ENCODE measurements at regions not wholly inside any gene's neighbourhood (a gene's known extent, or its start where the extent isn't known, plus 50 kb on each side); places are given as distances from the start of the nearest gene placed in this dataset.

- intact Hi-C loops (cut with micrococcal nuclease) = loop anchor here (5.0 kb wide), 2 partner anchors 108 to 397 kb away; no protein-coding TSS in a partner anchor
- Histone ChIP-seq H2AK9ac (replicated peaks; ENCODE audit: low read depth, low read length, poor library complexity) (no peak overlapping the region), H4K5ac (ENCODE audit: low read depth, low read length) (no peak overlapping the region), H4K8ac (ENCODE audit: low read depth in 2 of 2, low read length in 2 of 2) (no peak overlapping the region), H4K20me1 (ENCODE audit: insufficient read depth, low read length) (no peaks in the 10 kb centered on the region; the same call in 1 of the 2 replicates), H2BK20ac (ENCODE audit: low read depth, low read length) (peak overlapping the region; percentile 23; the same call in 1 of the 2 replicates), H3K9ac (ENCODE audit: low read depth, low read length) (no peak overlapping the region), H3K9me3 (ENCODE audit: control insufficient read depth, insufficient read depth, low read length) (no peaks in the 10 kb centered on the region), H3K14ac (replicated peaks; ENCODE audit: low read depth, low read length) (no peak overlapping the region), H2BK15ac (ENCODE audit: low read depth, low read length) (no peak overlapping the region), H2BK5ac (ENCODE audit: low read depth, low read length, poor library complexity, severe bottlenecking) (no peak overlapping the region), H2AK5ac (ENCODE audit: low read depth, low read length) (no peak overlapping the region), H2BK120ac (ENCODE audit: low read depth, low read length) (no peak overlapping the region), H3K4me2 (ENCODE audit: low read depth, low read length) (no peak overlapping the region), H3K36me3 (ENCODE audit: control insufficient read depth, insufficient read depth, low read length) (no peaks in the 10 kb centered on the region), H4K91ac (ENCODE audit: insufficient read depth, low read depth, low read length) (no peak overlapping the region), H2AFZ (replicated peaks; ENCODE audit: low read length, poor library complexity) (no peak overlapping the region), H3K56ac (ENCODE audit: extremely low read depth, insufficient read depth, low read length) (no peak overlapping the region), H3K27me3 (ENCODE audit: control insufficient read depth, insufficient read depth, low read length) (peaks cover 5% of the 10 kb centered on the region; the same call in 1 of the 2 replicates), H3K4ac (ENCODE audit: low read depth, low read length) (no peak overlapping the region), H3K4me3 (ENCODE audit: insufficient read depth, low read depth, low read length) (no peak overlapping the region), H3K9me1 (ENCODE audit: insufficient read depth, low read length) (peaks cover 6% of the 10 kb centered on the region; the same call in 1 of the 2 replicates), H3K18ac (ENCODE audit: low read depth, low read length) (no peak overlapping the region), H3K79me1 (ENCODE audit: low read depth in 1 of 2, low read length in 2 of 2) (no peaks in the 10 kb centered on the region), H3K27ac (ENCODE audit: insufficient read depth, low read length) (no peak overlapping the region), H3K23ac (ENCODE audit: low read depth, low read length) (no peak overlapping the region), H3K4me1 (ENCODE audit: control insufficient read depth, insufficient read depth, low read length) (peaks cover 14% of the 10 kb centered on the region)
- TF ChIP-seq, protein P1, sequence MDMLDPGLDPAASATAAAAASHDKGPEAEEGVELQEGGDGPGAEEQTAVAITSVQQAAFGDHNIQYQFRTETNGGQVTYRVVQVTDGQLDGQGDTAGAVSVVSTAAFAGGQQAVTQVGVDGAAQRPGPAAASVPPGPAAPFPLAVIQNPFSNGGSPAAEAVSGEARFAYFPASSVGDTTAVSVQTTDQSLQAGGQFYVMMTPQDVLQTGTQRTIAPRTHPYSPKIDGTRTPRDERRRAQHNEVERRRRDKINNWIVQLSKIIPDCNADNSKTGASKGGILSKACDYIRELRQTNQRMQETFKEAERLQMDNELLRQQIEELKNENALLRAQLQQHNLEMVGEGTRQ (IDR thresholded peaks at IDR 0.05; ENCODE audit: low read depth, low read length) = no peak
- no peak for TF ChIP-seq MAZ (IDR thresholded peaks at IDR 0.05; ENCODE audit: borderline replicate concordance, low read depth, low read length)
- dilution Hi-C loops (cut with HindIII; ENCODE audit: low sequenced_read_pairs, unreplicated experiment) = no loop called here
- ChIA-PET POLR2A (ENCODE audit: unreplicated experiment) (no interaction called here), CTCF (no interaction called here)
- no TSS peak for BruUV-seq (replicated peaks)
- ATAC-seq (ENCODE audit: low read depth) = no peak
- WGBS, 2 experiments (ENCODE audit: extremely low coverage in 2 of 2, insufficient read length in 1 of 2) = no CpG with 5 or more reads among the region's 3 CpGs
- no peak for DNase-seq
- in situ Hi-C loops (cut with MboI; ENCODE audit: low sequenced_read_pairs) = no loop called here
Measured at GRCh38 chr18:10124967-10125366, 211.2 kb downstream of the VAPA start.

Measured in IMR-90 (cell line).